SK-N-SH treated with all-trans-retinoic acid at 6 μM for 48 hours (cell line): ENCODE measurements at regions not wholly inside any gene's neighbourhood (a gene's known extent, or its start where the extent isn't known, plus 50 kb on each side); places are given as distances from the start of the nearest gene placed in this dataset.

Source experiments
- BACH2 ChIP-seq: fragments of 250-450 bp; sonication (Bioruptor Pico); IDR thresholded peaks from 2 replicates; pipeline ENCODE4 v1.9.0; 2021; ENCODE audit warnings: mild to moderate bottlenecking, borderline replicate concordance
- CREB5 ChIP-seq: fragments of 250-450 bp; sonication (Bioruptor Pico); IDR thresholded peaks from 2 replicates; pipeline ENCODE4 v1.5.1; 2020; ENCODE audit warnings: low read depth, mild to moderate bottlenecking, moderate library complexity
- CSRNP3 ChIP-seq: fragments of 250-450 bp; sonication (Bioruptor Pico); IDR thresholded peaks from 2 replicates; pipeline ENCODE4 v1.5.1; 2021; ENCODE audit warnings: mild to moderate bottlenecking, moderate library complexity
- ISL1 ChIP-seq: fragments of 250-450 bp; sonication (Bioruptor Pico); IDR thresholded peaks from 2 replicates; pipeline ENCODE4 v2.1.2; 2022; ENCODE audit warnings: mild to moderate bottlenecking, moderate library complexity
- TF ChIP-seq, protein P1 (sequence below): fragments of 250-450 bp; sonication (Bioruptor Pico); IDR thresholded peaks from 2 replicates; pipeline ENCODE4 v1.8.0; 2021; ENCODE audit warnings: low read depth, mild to moderate bottlenecking, moderate library complexity, borderline replicate concordance
- TF ChIP-seq, protein P2 (sequence below): fragments of 250-450 bp; sonication (Bioruptor Pico); IDR thresholded peaks from 2 replicates; pipeline ENCODE4 v1.8.0; 2020; ENCODE audit warnings: mild to moderate bottlenecking, moderate library complexity, borderline replicate concordance

- TF ChIP-seq, protein P1, sequence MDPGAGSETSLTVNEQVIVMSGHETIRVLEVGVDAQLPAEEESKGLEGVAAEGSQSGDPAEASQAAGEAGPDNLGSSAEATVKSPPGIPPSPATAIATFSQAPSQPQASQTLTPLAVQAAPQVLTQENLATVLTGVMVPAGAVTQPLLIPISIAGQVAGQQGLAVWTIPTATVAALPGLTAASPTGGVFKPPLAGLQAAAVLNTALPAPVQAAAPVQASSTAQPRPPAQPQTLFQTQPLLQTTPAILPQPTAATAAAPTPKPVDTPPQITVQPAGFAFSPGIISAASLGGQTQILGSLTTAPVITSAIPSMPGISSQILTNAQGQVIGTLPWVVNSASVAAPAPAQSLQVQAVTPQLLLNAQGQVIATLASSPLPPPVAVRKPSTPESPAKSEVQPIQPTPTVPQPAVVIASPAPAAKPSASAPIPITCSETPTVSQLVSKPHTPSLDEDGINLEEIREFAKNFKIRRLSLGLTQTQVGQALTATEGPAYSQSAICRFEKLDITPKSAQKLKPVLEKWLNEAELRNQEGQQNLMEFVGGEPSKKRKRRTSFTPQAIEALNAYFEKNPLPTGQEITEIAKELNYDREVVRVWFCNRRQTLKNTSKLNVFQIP (CRISPR knock-in tag), result no peak
- TF ChIP-seq CREB5 (no peak), CSRNP3 (CRISPR knock-in tag) (no peak), ISL1 (no peak), BACH2 (no peak)
- TF ChIP-seq, protein P2, sequence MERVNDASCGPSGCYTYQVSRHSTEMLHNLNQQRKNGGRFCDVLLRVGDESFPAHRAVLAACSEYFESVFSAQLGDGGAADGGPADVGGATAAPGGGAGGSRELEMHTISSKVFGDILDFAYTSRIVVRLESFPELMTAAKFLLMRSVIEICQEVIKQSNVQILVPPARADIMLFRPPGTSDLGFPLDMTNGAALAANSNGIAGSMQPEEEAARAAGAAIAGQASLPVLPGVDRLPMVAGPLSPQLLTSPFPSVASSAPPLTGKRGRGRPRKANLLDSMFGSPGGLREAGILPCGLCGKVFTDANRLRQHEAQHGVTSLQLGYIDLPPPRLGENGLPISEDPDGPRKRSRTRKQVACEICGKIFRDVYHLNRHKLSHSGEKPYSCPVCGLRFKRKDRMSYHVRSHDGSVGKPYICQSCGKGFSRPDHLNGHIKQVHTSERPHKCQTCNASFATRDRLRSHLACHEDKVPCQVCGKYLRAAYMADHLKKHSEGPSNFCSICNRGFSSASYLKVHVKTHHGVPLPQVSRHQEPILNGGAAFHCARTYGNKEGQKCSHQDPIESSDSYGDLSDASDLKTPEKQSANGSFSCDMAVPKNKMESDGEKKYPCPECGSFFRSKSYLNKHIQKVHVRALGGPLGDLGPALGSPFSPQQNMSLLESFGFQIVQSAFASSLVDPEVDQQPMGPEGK (CRISPR knock-in tag), result no peak
These were observed 147.9 kb upstream of the EGR2 start for GRCh38 chr10:62964026-62964425.
